RWPE1 (cell line): ENCODE measurements at regions not wholly inside any gene's neighbourhood (a gene's known extent, or its start where the extent isn't known, plus 50 kb on each side); places are given as distances from the start of the nearest gene placed in this dataset.
"Not testable (repeated sequence)": the region's sequence is repeated elsewhere in the genome, so short reads cannot be mapped to it uniquely, and the experiment has no call there.

Source experiments
- CTCF ChIA-PET: fragments of 350-600 bp; sonication (Branson Sonifier 250); formaldehyde crosslinking; extraction: SDS; loops from one replicate; lab custom pipeline; 2021; lab: Yijun Ruan, JAX
- POLR2A ChIA-PET: fragments of 400-600 bp; formaldehyde crosslinking; extraction: SDS; loops from one replicate; lab custom pipeline; 2020; ENCODE audit warnings: antibody characterized with exemption; ENCODE audit not compliant: low non-redundant PET; lab: Yijun Ruan, JAX
- DNase-seq: peaks from one replicate; pipeline ENCODE4 v3.0.0; 2012; ENCODE audit warnings: low spot score
- H3K27ac ChIP-seq: fragments of 450-650 bp; 2 replicates; pipeline ENCODE4 v1.5.1; 2017
- TF ChIP-seq, protein P1 (sequence below): fragments of 450-650 bp; conservative IDR thresholded peaks from 2 replicates; pipeline ENCODE4 v1.5.1; 2017; ENCODE audit warnings: low read depth, mild to moderate bottlenecking

- TF ChIP-seq, protein P1, sequence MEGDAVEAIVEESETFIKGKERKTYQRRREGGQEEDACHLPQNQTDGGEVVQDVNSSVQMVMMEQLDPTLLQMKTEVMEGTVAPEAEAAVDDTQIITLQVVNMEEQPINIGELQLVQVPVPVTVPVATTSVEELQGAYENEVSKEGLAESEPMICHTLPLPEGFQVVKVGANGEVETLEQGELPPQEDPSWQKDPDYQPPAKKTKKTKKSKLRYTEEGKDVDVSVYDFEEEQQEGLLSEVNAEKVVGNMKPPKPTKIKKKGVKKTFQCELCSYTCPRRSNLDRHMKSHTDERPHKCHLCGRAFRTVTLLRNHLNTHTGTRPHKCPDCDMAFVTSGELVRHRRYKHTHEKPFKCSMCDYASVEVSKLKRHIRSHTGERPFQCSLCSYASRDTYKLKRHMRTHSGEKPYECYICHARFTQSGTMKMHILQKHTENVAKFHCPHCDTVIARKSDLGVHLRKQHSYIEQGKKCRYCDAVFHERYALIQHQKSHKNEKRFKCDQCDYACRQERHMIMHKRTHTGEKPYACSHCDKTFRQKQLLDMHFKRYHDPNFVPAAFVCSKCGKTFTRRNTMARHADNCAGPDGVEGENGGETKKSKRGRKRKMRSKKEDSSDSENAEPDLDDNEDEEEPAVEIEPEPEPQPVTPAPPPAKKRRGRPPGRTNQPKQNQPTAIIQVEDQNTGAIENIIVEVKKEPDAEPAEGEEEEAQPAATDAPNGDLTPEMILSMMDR = no peak
- H3K27ac ChIP-seq = no peak overlapping the region
- ChIA-PET POLR2A (no interaction called here), CTCF (interaction anchor here (0.6 kb wide), 1 partner anchor 416 kb away, joined by 7 read pairs; no protein-coding TSS in a partner anchor)
- peak; percentile 2 for DNase-seq
Observed at GRCh38 chrX:42385730-42386129, 392.2 kb downstream of the PPP1R2C start.

DNA sequence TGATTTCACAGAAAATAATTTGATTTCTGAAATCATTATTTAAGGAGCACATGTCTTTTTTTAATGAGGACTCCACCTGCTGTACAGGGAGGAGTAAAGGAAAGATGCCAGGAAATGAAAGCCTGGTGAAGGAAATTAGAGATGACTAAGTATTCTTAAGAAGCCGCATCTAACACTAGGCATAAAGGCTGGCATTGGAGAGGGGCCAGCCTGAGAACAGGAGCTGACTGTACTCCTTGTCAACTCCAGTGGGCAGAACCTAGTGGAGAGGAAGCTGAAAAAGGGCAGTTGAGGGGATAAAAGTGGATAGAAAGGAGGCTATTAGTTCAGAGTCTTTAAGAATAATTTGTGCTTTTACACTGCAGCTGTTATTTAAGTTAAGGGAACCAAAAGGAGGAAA, 393.0 kb downstream of the PPP1R2C start:
- H3K27ac ChIP-seq = no peak overlapping the region
- DNase-seq = peak; percentile 1
- TF ChIP-seq, protein P1 = no peak
- ChIA-PET CTCF (no interaction called here), POLR2A (no interaction called here)

GRCh38 chrX:42378857-42379256, 399.1 kb downstream of the PPP1R2C start:
- no peak overlapping the region for H3K27ac ChIP-seq
- CTCF ChIA-PET = no interaction called here
- no peak for DNase-seq
- TF ChIP-seq, protein P1 = no peak
- POLR2A ChIA-PET = no interaction called here

- no peak for DNase-seq
- CTCF ChIA-PET = no interaction called here
- TF ChIP-seq, protein P1 = no peak
- POLR2A ChIA-PET = no interaction called here
- H3K27ac ChIP-seq = no peak overlapping the region
Observed at GRCh38 chrX:42375086-42375485, 402.9 kb downstream of the PPP1R2C start.

GRCh38 chrX:42366181-42366580, 411.8 kb downstream of the PPP1R2C start:
- TF ChIP-seq, protein P1 = no peak
- no peak for DNase-seq
- CTCF ChIA-PET = no interaction called here
- POLR2A ChIA-PET = no interaction called here
- H3K27ac ChIP-seq = no peak overlapping the region

GRCh38 chrX:42362219-42362618, 415.7 kb downstream of the PPP1R2C start:
- CTCF ChIA-PET = no interaction called here
- TF ChIP-seq, protein P1 = no peak
- POLR2A ChIA-PET = no interaction called here
- no peak for DNase-seq
- H3K27ac ChIP-seq = no peak overlapping the region

DNA sequence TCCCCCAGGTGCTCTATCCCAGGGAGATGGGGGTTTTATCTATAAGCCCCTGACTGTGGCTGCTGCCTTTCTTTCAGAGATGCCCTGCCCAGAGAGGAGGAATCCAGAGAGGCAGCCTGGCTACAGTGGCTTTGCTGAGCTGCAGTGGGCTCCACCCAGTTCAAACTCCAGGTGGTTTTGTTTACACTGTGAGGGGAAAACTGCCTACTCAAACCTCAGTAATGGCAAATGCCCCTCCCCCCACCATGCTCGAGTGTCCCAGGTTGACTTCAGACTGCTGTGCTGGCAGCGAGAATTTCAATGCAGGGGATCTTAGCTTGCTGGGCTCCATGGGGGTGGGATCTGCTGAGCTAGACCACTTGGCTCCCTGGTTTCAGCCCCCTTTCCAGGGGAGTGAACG, 419.6 kb upstream of the CASK start:
- H3K27ac ChIP-seq, POLR2A ChIA-PET, CTCF ChIA-PET, DNase-seq: not testable (repeated sequence)
